PC-9 (cell line): ENCODE measurements at regions not wholly inside any gene's neighbourhood (a gene's known extent, or its start where the extent isn't known, plus 50 kb on each side); places are given as distances from the start of the nearest gene placed in this dataset.

Experiments
- BruUV-seq: library from RNA; stranded (reverse); fragments of 400-500 nt; replicated peaks from 2 replicates; lab custom pipeline; 2021; lab: Mats Ljungman, UMichigan
- CTCF ChIA-PET: fragments of 300-600 bp; sonication (Branson Sonifier 250); formaldehyde crosslinking; loops from one replicate; lab custom pipeline; 2022; ENCODE audit warnings: antibody characterized with exemption; lab: Charles Lee
- POLR2A ChIA-PET: fragments of 300-600 bp; sonication (Branson Sonifier 250); formaldehyde crosslinking; loops from one replicate; lab custom pipeline; 2022; ENCODE audit warnings: antibody characterized with exemption; ENCODE audit not compliant: unreplicated experiment; lab: Charles Lee
- DNase-seq, 2 experiments: peaks; one replicate each; pipeline versions ENCODE4 v3.0.0 to v3.0.0-alpha.2; 2015 to 2022; ENCODE audit warnings: mixed read lengths in 1 of 2
- H2AFZ ChIP-seq: fragments of 200-600 bp; sonication (generic); 2 replicates; pipeline ENCODE4 v1.8.1; 2017; ENCODE audit warnings: antibody characterized with exemption
- H3F3A ChIP-seq: fragments of 200-600 bp; sonication (generic); 2 replicates; pipeline ENCODE4 v1.8.1; 2017; ENCODE audit warnings: antibody characterized with exemption, mild to moderate bottlenecking, low read depth; ENCODE audit not compliant: insufficient read depth
- H3K27ac ChIP-seq: fragments of 200-600 bp; sonication (generic); 2 replicates; pipeline ENCODE4 v1.6.1; 2016; ENCODE audit warnings: mixed run types
- H3K27me3 ChIP-seq: fragments of 200-600 bp; sonication (generic); 2 replicates; pipeline ENCODE4 v1.6.1; 2016; ENCODE audit warnings: low read depth, mixed run types; ENCODE audit not compliant: insufficient read depth
- H3K36me3 ChIP-seq: fragments of 200-600 bp; sonication (generic); 2 replicates; pipeline ENCODE4 v1.6.1; 2016; ENCODE audit warnings: low read depth, mixed run types
- H3K4me1 ChIP-seq: fragments of 200-600 bp; sonication (generic); replicated peaks from 2 replicates; pipeline ENCODE4 v1.6.1; 2016; ENCODE audit warnings: mixed run types; ENCODE audit not compliant: insufficient read depth
- H3K4me2 ChIP-seq: fragments of 200-600 bp; sonication (generic); 2 replicates; pipeline ENCODE4 v1.6.1; 2017; ENCODE audit warnings: mixed run types
- H3K4me3 ChIP-seq: fragments of 200-600 bp; sonication (generic); 2 replicates; pipeline ENCODE4 v1.6.1; 2016; ENCODE audit warnings: mixed run types
- H3K79me2 ChIP-seq: fragments of 200-600 bp; sonication (generic); 2 replicates; pipeline ENCODE4 v1.6.1; 2017; ENCODE audit warnings: low read depth, mixed run types
- H3K9me2 ChIP-seq: fragments of 200-600 bp; sonication (generic); 2 replicates; pipeline ENCODE4 v1.8.1; 2017; ENCODE audit warnings: mild to moderate bottlenecking; ENCODE audit not compliant: insufficient read depth
- H3K9me3 ChIP-seq: fragments of 200-600 bp; sonication (generic); 2 replicates; pipeline ENCODE4 v1.8.1; 2016; ENCODE audit warnings: low read depth; ENCODE audit not compliant: insufficient read depth
- H4K20me1 ChIP-seq: fragments of 200-600 bp; sonication (generic); 2 replicates; pipeline ENCODE4 v1.8.1; 2017; ENCODE audit not compliant: insufficient read depth
- EZH2 ChIP-seq: fragments of 200-600 bp; sonication (generic); IDR thresholded peaks from 2 replicates; pipeline ENCODE4 v1.8.0; 2017; ENCODE audit warnings: antibody characterized with exemption, low read depth
- intact Hi-C: fragments of 100-400 bp; cut with micrococcal nuclease; formaldehyde crosslinking; loops from one replicate; pipeline ENCODE4 v1.10.0; 2022; ENCODE audit not compliant: unreplicated experiment
- TF ChIP-seq, protein P1 (sequence below): fragments of 200-600 bp; sonication (generic); conservative IDR thresholded peaks from 2 replicates; pipeline ENCODE4 v1.6.1; 2017; ENCODE audit warnings: mixed run types, antibody characterized with exemption, mild to moderate bottlenecking, moderate library complexity

- POLR2A ChIA-PET, result no interaction called here
- Histone ChIP-seq H4K20me1 (no peaks in the 10 kb centered on the region), H3K9me2 (no peaks in the 10 kb centered on the region), H3K79me2 (no peaks in the 10 kb centered on the region), H3K27me3 (no peaks in the 10 kb centered on the region), H3K36me3 (no peaks in the 10 kb centered on the region), H3K9me3 (no peaks in the 10 kb centered on the region; the same call in 1 of the 2 replicates), H3K27ac (no peak overlapping the region), H3K4me2 (no peak overlapping the region), H3F3A (no peaks in the 10 kb centered on the region), H2AFZ (no peak overlapping the region), H3K4me3 (no peak overlapping the region), H3K4me1 (no peaks in the 10 kb centered on the region)
- no peak for TF ChIP-seq EZH2
- TF ChIP-seq, protein P1, sequence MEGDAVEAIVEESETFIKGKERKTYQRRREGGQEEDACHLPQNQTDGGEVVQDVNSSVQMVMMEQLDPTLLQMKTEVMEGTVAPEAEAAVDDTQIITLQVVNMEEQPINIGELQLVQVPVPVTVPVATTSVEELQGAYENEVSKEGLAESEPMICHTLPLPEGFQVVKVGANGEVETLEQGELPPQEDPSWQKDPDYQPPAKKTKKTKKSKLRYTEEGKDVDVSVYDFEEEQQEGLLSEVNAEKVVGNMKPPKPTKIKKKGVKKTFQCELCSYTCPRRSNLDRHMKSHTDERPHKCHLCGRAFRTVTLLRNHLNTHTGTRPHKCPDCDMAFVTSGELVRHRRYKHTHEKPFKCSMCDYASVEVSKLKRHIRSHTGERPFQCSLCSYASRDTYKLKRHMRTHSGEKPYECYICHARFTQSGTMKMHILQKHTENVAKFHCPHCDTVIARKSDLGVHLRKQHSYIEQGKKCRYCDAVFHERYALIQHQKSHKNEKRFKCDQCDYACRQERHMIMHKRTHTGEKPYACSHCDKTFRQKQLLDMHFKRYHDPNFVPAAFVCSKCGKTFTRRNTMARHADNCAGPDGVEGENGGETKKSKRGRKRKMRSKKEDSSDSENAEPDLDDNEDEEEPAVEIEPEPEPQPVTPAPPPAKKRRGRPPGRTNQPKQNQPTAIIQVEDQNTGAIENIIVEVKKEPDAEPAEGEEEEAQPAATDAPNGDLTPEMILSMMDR, result no peak
- no TSS peak for BruUV-seq
- DNase-seq, result no peak
- intact Hi-C loops, result no loop called here
- CTCF ChIA-PET, result no interaction called here
Observed at GRCh38 chr2:142827170-142827569, 50.3 kb upstream of the KYNU start.

DNA sequence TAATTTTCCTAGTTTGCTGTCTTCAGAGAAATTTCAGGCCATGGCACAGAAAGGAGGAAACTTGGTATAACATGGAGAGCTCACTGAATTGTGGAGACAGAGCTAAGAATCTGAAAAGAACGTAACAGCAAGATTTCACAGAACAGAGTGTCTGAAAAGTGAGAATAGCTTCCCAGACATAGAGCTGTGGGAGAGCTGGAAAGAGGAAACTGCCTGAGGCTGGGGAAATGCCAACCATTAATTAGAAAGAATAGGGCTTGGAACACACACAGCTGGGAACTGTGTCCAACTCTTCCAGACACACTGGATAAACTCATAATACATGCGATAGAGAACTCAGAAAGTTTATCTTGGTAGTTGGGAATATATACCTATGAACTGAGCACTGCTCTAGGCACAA is 51.6 kb upstream of the KYNU start:
- BruUV-seq, result no TSS peak
- Histone ChIP-seq H3K27ac (no peak overlapping the region), H4K20me1 (no peaks in the 10 kb centered on the region), H3K36me3 (no peaks in the 10 kb centered on the region), H3K9me3 (no peaks in the 10 kb centered on the region; the same call in 1 of the 2 replicates), H3K4me2 (no peak overlapping the region), H3K4me1 (no peaks in the 10 kb centered on the region), H3K9me2 (no peaks in the 10 kb centered on the region; the same call in 1 of the 2 replicates), H3K4me3 (no peak overlapping the region), H3K79me2 (no peaks in the 10 kb centered on the region), H3K27me3 (no peaks in the 10 kb centered on the region), H3F3A (no peaks in the 10 kb centered on the region), H2AFZ (0 out of 2 replicates have a peak overlapping the region, but pooled peaks have one; percentile 19)
- POLR2A ChIA-PET, result no interaction called here
- TF ChIP-seq EZH2, result no peak
- TF ChIP-seq, protein P1, result no peak
- CTCF ChIA-PET, result no interaction called here
- DNase-seq, result no peak
- intact Hi-C loops, result no loop called here

DNA sequence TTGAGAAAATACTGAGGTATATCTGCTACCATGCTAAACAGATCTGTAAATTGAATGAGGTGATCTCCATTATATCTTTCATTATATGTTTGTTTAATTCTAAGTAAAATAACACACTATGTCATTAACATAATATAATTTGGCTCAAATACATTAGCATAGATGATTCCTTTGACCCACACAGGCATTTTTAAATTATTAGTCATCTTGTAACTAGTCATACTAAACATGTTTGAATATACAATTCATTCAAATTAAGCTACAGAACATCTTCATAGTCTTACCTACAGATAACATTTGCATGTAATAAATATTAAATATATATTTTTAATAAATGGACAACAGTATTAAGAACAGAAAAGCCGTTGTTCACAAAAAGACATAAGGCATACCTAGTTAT is 52.7 kb upstream of the KYNU start:
- no peak overlapping the region for H3K27ac ChIP-seq
- no peak overlapping the region for H3K4me3 ChIP-seq
- H4K20me1 ChIP-seq, result no peaks in the 10 kb centered on the region
- ChIA-PET POLR2A (no interaction called here), CTCF (no interaction called here)
- BruUV-seq, result no TSS peak
- no peaks in the 10 kb centered on the region; the same call in 1 of the 2 replicates for H3K9me2 ChIP-seq
- H3K79me2 ChIP-seq, result no peaks in the 10 kb centered on the region
- no peaks in the 10 kb centered on the region for H3K4me1 ChIP-seq
- DNase-seq, result no peak
- H3K27me3 ChIP-seq, result no peaks in the 10 kb centered on the region
- no peaks in the 10 kb centered on the region; the same call in 1 of the 2 replicates for H3K9me3 ChIP-seq
- H2AFZ ChIP-seq, result no peak overlapping the region
- intact Hi-C loops, result no loop called here
- no peaks in the 10 kb centered on the region for H3F3A ChIP-seq
- no peaks in the 10 kb centered on the region for H3K36me3 ChIP-seq
- H3K4me2 ChIP-seq, result no peak overlapping the region
- TF ChIP-seq, protein P1, result no peak
- no peak for TF ChIP-seq EZH2
